Right hindlimb (tissue), 1 donor: ENCODE measurements at regions not wholly inside any gene's neighbourhood (a gene's known extent, or its start where the extent isn't known, plus 50 kb on each side); places are given as distances from the start of the nearest gene placed in this dataset.
"Not testable (repeated sequence)": the region's sequence is repeated elsewhere in the genome, so short reads cannot be mapped to it uniquely, and the experiment has no call there.

ENCODE experiments used
- DNase-seq: peaks from one replicate; pipeline ENCODE4 v3.0.0-alpha.2; 2018

DNA sequence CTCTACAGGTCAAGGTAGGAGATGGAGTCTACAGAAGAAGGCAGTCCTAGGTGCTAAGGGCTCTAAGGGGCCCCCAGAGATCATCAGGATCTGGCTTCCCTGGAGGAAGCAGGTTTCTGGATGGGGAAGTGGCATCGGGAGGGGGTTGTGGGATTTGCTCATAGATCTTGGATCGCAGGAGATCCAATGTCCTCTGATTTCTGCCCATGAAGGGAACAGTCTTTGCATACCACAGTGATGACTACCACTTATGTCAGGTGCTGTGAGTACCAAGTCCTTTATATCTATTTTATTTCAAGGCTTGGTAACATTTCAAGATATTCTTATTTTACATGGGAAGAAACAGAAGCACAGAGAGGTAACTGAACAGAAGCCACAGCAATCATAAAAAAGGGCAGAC is 164.0 kb downstream of the RGS9 start:
- no peak for DNase-seq

DNA sequence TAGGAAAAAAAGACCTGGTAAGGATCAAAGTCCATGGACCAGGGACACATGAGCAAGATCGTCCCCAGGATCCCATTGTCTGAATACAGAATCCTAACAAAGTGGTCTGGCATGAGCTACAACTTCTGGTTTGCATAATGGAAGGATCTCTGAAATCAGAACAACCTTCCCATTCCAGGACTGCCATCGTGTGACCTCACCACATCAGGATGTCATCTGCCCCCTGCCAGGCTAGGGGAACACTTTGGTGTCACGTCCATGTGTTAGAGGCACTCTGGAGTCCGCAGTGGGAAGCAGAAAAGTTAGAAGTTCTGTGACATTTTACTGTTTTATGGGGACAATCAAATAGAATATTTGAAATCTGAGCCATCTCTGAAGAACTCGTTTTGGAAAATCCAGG is 160.7 kb downstream of the RGS9 start:
- no peak for DNase-seq

DNA sequence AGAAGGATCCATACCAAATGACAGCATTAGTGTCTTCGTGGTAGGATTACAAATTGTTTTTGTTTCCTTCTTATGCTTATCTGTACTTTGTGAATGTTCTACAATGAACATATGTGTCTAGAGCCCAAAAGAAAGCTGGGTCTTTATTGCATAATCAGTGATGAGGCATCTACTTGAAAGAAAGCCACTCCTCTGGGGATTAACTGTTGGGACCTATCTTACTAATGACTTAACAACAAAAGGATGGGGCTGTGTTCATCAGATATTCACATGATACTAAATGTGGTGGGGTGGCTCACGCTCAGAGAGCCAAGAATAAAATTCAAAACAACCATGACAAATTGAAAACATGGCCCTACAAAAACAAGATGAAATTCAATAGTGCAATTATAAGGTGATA is 160.2 kb downstream of the RGS9 start:
- DNase-seq: no peak

DNA sequence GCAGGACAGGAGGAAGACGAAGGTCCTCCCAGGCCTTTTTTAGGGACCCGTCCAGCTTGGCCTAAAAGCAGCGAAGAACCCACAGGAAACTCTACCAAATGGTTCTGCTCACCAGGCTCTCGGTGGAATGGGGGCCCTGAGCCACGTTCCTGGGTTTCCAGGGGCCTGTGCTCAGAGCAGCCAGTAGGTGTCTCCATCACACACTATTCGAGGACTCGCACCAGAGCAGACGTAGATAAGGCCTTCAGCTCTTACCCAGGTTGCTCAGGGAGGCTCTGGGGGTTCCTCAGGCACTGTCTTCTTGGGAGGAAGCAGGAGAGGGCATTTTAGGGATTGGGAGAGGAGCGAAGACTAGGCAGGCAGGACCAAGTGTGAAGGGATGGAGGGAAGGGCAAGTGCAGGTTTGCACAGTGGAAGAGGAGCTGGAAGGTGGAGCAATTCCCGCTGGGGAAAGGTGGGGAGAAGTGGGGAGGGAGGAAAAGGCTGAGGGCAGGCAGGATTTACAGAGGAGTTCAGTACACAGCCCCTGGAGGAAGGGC is 157.1 kb downstream of the RGS9 start:
- peak; percentile 61 for DNase-seq

- DNase-seq: no peak
Measured at GRCh38 chr17:65293584-65294180, 156.5 kb downstream of the RGS9 start.

- no peak for DNase-seq
Measured at GRCh38 chr17:65292430-65292829, 155.3 kb downstream of the RGS9 start.

GRCh38 chr17:65291301-65291700 is 154.1 kb downstream of the RGS9 start:
- not testable (repeated sequence) for DNase-seq

- DNase-seq: no peak
Measured at GRCh38 chr17:65290616-65291015, 153.4 kb downstream of the RGS9 start.

- no peak for DNase-seq
Measured at GRCh38 chr17:65290056-65290455, 152.9 kb downstream of the RGS9 start.

- DNase-seq: no peak
Measured at GRCh38 chr17:65287040-65287439, 149.9 kb downstream of the RGS9 start.

- DNase-seq: no peak
Measured at GRCh38 chr17:65283704-65284103, 146.5 kb downstream of the RGS9 start.

DNA sequence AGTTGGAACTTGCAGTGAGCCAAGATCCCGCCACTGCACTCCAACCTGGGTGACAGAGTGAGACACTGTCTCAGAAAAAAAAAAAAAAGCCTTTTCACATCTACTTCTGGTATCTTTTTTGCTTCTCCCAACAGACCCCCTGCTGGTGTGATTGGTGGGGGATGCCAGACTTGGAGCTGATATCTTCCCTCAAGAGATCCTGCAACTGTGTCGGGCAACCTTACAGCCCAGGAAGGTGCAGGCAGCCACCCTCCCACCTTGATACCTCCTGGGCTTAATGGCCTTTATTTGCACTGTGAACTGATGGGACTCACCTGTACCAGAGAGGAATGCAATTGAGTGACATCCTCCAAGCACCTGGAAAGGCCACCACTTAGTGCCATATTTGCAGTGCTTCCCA is 142.3 kb downstream of the RGS9 start:
- DNase-seq: no peak

- no peak for DNase-seq
Measured at GRCh38 chr17:65278820-65279184, 141.6 kb downstream of the RGS9 start.

GRCh38 chr17:65278050-65278819 is 141.1 kb downstream of the RGS9 start:
- peak; percentile 35 for DNase-seq

- DNase-seq: no peak
Measured at GRCh38 chr17:65277576-65277975, 140.4 kb downstream of the RGS9 start.
